ENCODE measurements at regions not wholly inside any gene's neighbourhood (a gene's known extent, or its start where the extent isn't known, plus 50 kb on each side); places are given as distances from the start of the nearest gene placed in this dataset.

- Histone ChIP-seq H3K4me3 (ENCODE audit: low read depth, low read length) (no peak overlapping the region), H3K36me3 (replicated peaks) (no peaks in the 10 kb centered on the region), H3K27ac (no peak overlapping the region), H3K27me3 (replicated peaks) (no peaks in the 10 kb centered on the region)
- in situ Hi-C loops (cut with HindIII; ENCODE audit: low pct_ligation_motif_present, low sequenced_read_pairs): no loop called here
- DNase-seq: no peak
- no peak for TF ChIP-seq CTCF (IDR thresholded peaks at IDR 0.05; ENCODE audit: low read depth, low read length, missing control alignments)
These were observed 271.3 kb downstream of the CYRIA start for GRCh38 chr2:16394072-16394985.

GRCh38 chr2:16393500-16394071 lies 272.0 kb downstream of the CYRIA start:
- Histone ChIP-seq H3K27me3 (replicated peaks) (no peaks in the 10 kb centered on the region), H3K4me3 (ENCODE audit: low read depth, low read length) (no peak overlapping the region), H3K36me3 (replicated peaks) (no peaks in the 10 kb centered on the region), H3K27ac (no peak overlapping the region)
- TF ChIP-seq CTCF (IDR thresholded peaks at IDR 0.05; ENCODE audit: low read depth, low read length, missing control alignments): no peak
- in situ Hi-C loops (cut with HindIII; ENCODE audit: low pct_ligation_motif_present, low sequenced_read_pairs): no loop called here
- no peak for DNase-seq

DNA sequence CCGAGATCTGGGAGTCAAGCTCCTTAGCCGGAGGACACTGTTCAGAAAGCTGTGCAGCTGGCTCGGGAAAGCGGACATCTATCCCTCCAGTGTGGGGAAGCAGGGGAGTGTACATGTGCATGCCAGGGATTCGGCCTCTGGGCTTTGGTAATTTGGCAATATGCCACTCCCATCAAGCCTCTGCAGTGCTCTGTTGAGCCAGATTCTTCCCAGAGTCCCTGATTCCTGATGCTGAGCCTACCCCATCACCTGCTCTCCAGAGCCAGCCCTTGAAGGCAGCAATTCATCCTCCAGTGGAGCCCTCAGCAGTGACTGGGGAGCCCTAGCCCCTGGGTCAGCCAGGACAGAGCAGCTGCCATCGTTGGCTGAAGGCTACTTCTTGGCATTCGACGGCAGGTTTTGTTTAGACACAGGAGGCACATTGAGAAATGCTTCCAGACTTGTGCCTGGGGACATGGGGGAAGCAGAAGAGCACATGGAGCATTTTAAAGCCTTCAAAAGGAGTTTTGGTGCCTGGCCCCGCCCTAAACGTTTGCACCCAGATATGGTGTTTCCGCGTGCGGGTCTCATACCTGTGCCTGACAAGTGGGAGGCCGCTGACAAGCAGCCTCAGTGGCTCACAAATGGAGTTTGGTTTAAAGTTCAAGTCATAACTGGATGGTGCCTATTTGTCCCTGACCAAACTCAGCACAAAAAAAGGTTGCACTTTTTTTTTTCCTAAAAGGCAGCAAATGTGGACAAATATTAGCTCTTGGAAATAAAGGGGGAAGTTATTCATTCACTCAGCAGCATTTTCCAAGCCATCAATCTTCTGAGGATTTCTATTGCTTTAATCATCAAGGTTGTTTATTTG lies 272.8 kb downstream of the CYRIA start:
- DNase-seq: no peak
- Histone ChIP-seq H3K4me3 (ENCODE audit: low read depth, low read length) (no peak overlapping the region), H3K36me3 (replicated peaks) (no peaks in the 10 kb centered on the region), H3K27me3 (replicated peaks) (no peaks in the 10 kb centered on the region), H3K27ac (no peak overlapping the region)
- in situ Hi-C loops (cut with HindIII; ENCODE audit: low pct_ligation_motif_present, low sequenced_read_pairs): no loop called here
- TF ChIP-seq CTCF (IDR thresholded peaks at IDR 0.05; ENCODE audit: low read depth, low read length, missing control alignments): no peak

DNA sequence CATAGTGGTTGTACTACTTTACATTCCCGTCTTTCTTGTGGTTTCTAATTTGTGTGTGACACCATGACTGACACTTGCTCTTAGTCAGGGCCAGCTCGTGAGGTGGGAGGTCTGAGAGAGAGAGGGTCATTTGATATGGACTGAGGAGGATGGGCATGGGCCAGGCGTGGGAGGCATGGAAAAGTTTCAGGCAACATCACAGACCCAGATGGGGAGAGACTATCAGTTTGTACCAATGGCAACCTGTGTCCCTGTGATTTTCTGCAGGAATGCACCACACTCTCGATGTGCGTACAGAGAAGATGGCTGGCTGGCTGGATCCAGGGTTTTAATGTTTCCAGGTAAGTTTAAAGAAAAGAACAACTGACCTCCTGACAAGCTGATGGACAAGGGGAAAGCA lies 273.6 kb downstream of the CYRIA start:
- TF ChIP-seq CTCF (IDR thresholded peaks at IDR 0.05; ENCODE audit: low read depth, low read length, missing control alignments): no peak
- no peaks in the 10 kb centered on the region for H3K27me3 ChIP-seq (replicated peaks)
- in situ Hi-C loops (cut with HindIII; ENCODE audit: low pct_ligation_motif_present, low sequenced_read_pairs): no loop called here
- no peak for DNase-seq
- no peak overlapping the region for H3K27ac ChIP-seq
- H3K36me3 ChIP-seq (replicated peaks): no peaks in the 10 kb centered on the region
- H3K4me3 ChIP-seq (ENCODE audit: low read depth, low read length): no peak overlapping the region

DNA sequence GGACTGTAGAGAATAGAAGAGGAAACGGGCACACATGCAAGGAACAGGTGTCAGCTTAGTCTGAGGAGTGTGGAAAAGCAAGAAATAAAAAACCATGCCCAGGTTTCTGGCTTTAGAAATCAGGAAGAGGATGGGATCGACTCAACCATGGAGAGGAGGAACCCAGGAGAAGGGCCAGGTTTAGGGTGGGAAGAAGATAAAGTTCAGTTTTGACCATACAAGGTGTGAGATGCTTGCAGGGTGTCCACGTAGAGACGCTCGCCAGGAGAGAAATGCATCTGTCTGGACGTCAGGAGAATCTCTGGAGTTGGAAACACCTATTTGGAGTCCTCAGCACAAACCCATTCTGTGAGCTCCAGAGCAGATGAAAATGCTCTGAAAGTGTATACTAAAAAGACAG lies 275.1 kb downstream of the CYRIA start:
- no peak for DNase-seq
- Histone ChIP-seq H3K27ac (no peak overlapping the region), H3K36me3 (replicated peaks) (no peaks in the 10 kb centered on the region), H3K4me3 (ENCODE audit: low read depth, low read length) (no peak overlapping the region), H3K27me3 (replicated peaks) (no peaks in the 10 kb centered on the region)
- in situ Hi-C loops (cut with HindIII; ENCODE audit: low pct_ligation_motif_present, low sequenced_read_pairs): no loop called here
- TF ChIP-seq CTCF (IDR thresholded peaks at IDR 0.05; ENCODE audit: low read depth, low read length, missing control alignments): no peak

All from brain microvascular endothelial cell (primary cell).